Uterus (tissue), 2 donors: ENCODE measurements at regions not wholly inside any gene's neighbourhood (a gene's known extent, or its start where the extent isn't known, plus 50 kb on each side); places are given as distances from the start of the nearest gene placed in this dataset.

Experiments used
- CTCF ChIP-seq, 4 experiments: fragments of 200-600 bp in 2 of 4; fragments of 450-650 bp in 2 of 4; sonication (generic) in 2 of 4; IDR thresholded peaks; one replicate each; pipeline ENCODE4 v1.5.1; 2016 to 2019; ENCODE audit warnings: antibody characterized with exemption in 4 of 4, mild to moderate bottlenecking in 2 of 4, moderate library complexity in 1 of 4
- POLR2A ChIP-seq, 2 donors: fragments of 450-650 bp; IDR thresholded peaks; one replicate each; pipeline ENCODE4 v1.6.1; 2016; ENCODE audit warnings: antibody characterized with exemption in 2 of 2, mild to moderate bottlenecking in 1 of 2, moderate library complexity in 1 of 2

DNA sequence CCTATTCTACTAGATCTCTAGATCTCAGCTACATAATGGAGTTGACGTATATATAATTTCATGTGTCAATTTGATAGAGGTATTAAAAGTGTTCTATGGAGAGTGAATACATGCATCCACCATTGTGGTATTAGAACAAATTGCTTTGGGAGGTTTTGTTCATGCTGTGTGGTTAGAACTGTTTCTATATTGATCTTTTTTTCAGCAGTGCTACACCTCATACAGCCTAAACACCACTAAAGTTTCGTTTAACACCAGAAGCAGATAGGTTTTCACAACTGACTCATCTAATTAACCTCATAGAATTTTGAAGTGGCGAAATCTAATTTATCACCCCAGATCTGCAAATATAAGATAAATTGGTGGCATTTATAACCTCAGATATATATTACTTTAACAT, 269.4 kb upstream of the SEMA6A start:
- TF ChIP-seq CTCF (IDR thresholded peaks at IDR 0.05), result no peak
- no peak for TF ChIP-seq POLR2A (IDR thresholded peaks at IDR 0.05)
